ENCODE measurements at regions not wholly inside any gene's neighbourhood (a gene's known extent, or its start where the extent isn't known, plus 50 kb on each side); places are given as distances from the start of the nearest gene placed in this dataset.

- DNase-seq (ENCODE audit: extremely low read depth, low read depth), result no peak
- no peak overlapping the region for H3K4me3 ChIP-seq (replicated peaks; ENCODE audit: low read depth, low read length)
- TF ChIP-seq CTCF (IDR thresholded peaks at IDR 0.05; ENCODE audit: low read depth, low read length, missing control alignments), result no peak
Measured at GRCh38 chr2:157932480-157933159, 56.5 kb upstream of the ACVR1 start.

GRCh38 chr2:157931542-157931941, 55.4 kb upstream of the ACVR1 start:
- no peak for TF ChIP-seq CTCF (IDR thresholded peaks at IDR 0.05; ENCODE audit: low read depth, low read length, missing control alignments)
- DNase-seq (ENCODE audit: extremely low read depth, low read depth), result no peak
- no peak overlapping the region for H3K4me3 ChIP-seq (replicated peaks; ENCODE audit: low read depth, low read length)

GRCh38 chr2:157930728-157931127, 54.6 kb upstream of the ACVR1 start:
- TF ChIP-seq CTCF (IDR thresholded peaks at IDR 0.05; ENCODE audit: low read depth, low read length, missing control alignments), result no peak
- H3K4me3 ChIP-seq (replicated peaks; ENCODE audit: low read depth, low read length), result no peak overlapping the region
- DNase-seq (ENCODE audit: extremely low read depth, low read depth), result no peak

- DNase-seq (ENCODE audit: extremely low read depth, low read depth), result no peak
- H3K4me3 ChIP-seq (replicated peaks; ENCODE audit: low read depth, low read length), result no peak overlapping the region
- no peak for TF ChIP-seq CTCF (IDR thresholded peaks at IDR 0.05; ENCODE audit: low read depth, low read length, missing control alignments)
Measured at GRCh38 chr2:157929871-157930667, 53.9 kb upstream of the ACVR1 start.

- no peak overlapping the region for H3K4me3 ChIP-seq (replicated peaks; ENCODE audit: low read depth, low read length)
- no peak for DNase-seq (ENCODE audit: extremely low read depth, low read depth)
- no peak for TF ChIP-seq CTCF (IDR thresholded peaks at IDR 0.05; ENCODE audit: low read depth, low read length, missing control alignments)
Measured at GRCh38 chr2:157928372-157928771, 52.2 kb upstream of the ACVR1 start.

GRCh38 chr2:157927155-157927554, 51.0 kb upstream of the ACVR1 start:
- TF ChIP-seq CTCF (IDR thresholded peaks at IDR 0.05; ENCODE audit: low read depth, low read length, missing control alignments), result no peak
- no peak for DNase-seq (ENCODE audit: extremely low read depth, low read depth)
- no peak overlapping the region for H3K4me3 ChIP-seq (replicated peaks; ENCODE audit: low read depth, low read length)

Measured in HFF-Myc (cell line).